GM19397 (cell line): ENCODE measurements at regions not wholly inside any gene's neighbourhood (a gene's known extent, or its start where the extent isn't known, plus 50 kb on each side); places are given as distances from the start of the nearest gene placed in this dataset.

Source experiments
- ATAC-seq: cut with Tn5 transposase; IDR thresholded peaks from one replicate; pipeline ENCODE4 v1.9.1; 2021; ENCODE audit warnings: mild to moderate bottlenecking, moderate library complexity; ENCODE audit not compliant: unreplicated experiment

DNA sequence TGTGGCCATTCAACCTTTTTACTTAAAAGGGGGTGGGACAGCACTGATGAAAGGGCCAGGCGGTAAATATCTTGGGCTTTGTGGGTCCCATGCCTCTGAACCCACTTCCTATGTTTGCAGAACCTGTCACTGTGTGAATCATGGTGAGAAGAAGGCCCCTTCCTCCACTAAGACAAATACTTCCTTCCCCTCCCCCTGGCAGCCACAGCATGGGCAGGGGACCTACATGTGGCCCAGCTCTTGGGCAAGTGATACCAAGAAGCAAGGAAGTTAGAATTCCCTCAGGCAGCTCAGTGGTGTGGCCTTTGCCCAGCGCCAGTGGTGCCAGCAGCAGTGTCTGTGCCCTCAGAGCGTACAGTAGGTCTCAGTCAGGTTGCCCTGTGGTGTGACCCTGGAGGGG is 168.6 kb downstream of the TRIM33 start:
- ATAC-seq: no peak

DNA sequence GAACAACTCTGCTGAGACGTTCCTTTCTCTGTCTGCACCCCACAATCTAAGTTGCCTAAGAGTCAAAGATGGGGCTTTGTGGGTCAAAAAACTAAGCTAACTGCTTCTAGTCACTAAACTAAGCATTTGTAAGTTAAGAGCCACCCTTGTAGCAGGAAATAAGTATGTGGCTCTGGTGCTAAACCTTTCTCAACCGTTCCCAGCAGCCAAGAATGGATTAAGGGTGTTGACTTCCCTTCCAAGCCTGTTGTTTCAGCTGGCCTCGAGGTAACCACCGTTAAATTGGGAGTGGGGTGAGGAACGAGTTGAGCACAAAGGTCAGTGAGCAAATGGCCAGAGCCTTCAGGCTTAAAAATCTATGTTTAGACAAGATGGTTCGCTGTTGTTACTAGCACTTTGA is 169.1 kb downstream of the TRIM33 start:
- no peak for ATAC-seq

DNA sequence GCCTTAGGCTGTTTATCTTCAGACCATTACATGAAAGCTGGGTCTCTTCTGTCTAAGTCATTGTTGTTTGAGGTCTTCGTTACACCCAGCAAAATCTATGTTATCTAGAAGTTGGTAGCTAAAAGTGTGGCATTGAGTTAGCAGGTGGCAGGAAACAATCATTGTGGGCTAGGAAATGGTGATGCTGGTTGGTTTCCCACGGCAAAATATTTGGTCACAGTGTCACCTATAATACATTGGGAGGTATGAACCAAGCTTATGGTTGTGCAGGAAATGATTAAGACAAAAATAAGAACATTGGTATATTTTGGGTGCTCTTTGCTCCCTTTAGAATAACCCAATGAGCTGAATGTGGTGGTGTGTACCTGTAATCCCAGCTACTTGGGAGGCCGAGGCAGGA is 169.7 kb downstream of the TRIM33 start:
- no peak for ATAC-seq

DNA sequence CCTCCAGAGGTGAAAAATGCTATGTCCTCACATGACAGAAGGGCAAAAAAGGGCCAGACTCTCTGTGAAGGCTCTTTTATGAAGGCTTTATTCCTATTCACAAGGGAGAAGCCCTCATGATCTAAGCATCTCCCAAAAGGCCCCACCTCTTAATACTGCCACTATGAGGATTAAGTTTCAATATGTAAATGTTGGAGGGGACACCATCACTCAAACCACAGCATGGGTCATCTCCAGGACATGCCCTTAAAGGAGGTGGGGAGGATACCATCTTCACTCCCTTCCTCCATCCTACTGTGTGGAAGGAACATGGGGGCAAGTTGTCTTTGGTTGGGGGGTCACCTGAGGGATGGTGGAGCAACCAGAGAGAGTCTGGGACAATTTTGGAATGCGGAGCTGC is 170.1 kb downstream of the TRIM33 start:
- no peak for ATAC-seq

DNA sequence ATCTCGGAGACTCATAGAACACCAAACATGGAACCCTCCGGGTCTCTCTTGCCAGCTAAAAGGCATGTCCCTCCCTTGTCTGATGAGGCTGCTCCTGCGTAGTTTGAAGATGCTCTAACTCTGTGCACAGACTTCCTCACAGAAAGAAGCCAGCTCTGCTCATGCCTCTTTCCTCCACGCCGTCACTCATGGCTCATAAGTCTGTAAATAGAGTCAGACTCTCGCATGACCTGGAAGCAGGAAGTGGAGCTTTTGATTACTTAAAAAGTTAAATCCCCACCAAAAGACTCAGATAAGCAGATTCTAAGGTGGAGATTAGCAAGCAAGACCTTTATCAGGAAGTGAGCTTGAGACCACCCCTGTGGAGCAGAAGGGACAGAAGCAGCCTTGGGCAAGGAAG is 171.6 kb downstream of the TRIM33 start:
- no peak for ATAC-seq

DNA sequence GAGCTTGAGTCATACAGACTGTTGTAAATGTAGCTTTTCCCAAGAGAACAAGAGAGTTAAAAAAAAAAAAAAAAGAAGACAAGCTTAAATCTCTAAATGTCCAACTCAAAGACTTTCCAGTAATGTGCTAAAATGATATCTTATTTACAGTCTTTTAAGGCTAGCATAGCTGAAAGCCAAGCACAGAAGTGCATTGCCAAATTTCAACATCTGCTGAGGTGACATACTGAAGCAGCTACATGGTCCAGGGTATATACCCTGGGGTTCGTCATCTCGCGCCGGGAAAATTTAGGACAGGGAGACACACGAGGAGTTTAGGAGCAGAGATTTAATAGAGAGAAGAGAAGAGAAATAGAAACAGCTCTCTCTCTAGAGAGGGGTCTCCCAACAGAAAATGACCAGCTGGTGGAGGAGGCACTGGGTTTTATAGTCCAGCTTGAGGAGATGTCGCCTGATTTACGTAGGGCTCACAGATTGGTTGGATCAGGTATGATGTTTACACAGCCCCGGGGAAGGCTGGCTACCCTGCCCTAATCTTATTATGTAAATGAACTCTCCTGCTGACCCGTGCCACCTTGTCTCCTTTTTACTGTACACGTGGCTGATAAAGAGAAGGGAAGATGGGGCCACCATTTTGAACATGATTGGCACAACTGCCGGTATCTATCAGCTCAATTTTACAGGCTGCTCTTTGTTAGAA is 172.7 kb downstream of the TRIM33 start:
- no peak for ATAC-seq

DNA sequence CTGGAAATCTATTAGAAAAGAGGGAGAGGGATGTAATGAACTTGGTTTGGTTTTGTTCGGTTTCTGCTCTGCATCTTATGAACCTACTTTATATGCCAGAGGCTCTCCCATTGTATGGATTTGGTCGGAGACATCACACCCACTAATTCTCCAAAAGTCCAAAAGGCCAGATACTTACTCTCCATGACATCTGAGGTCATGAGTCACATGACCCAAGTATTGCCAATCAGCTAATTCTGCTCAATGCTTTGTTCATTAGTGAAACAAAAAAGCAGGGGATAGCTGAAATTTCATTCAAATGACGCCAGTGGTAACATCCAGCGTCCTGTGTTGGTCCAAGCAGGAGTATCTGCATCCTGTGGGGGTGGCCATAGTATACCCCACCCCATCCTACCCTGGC is 173.6 kb downstream of the TRIM33 start:
- ATAC-seq: no peak

DNA sequence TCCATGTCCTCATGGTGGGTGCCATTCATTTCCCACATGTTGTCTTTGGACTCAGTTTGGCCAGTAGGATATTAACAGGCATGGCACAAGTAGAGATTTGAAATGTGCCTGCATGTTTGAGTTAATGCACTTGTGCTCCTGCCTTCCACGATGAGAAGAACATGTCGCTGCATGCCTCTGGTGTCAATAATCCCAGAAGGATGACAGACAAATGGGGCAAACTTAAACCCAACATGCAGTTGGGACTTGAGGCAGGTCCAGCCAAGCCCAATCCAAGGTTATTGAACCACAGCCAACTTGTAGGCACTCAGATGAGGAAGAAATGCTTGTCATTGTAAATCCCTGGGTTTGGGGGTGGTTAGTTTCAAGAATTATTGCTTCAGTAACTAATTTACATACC is 174.6 kb downstream of the TRIM33 start:
- no peak for ATAC-seq

DNA sequence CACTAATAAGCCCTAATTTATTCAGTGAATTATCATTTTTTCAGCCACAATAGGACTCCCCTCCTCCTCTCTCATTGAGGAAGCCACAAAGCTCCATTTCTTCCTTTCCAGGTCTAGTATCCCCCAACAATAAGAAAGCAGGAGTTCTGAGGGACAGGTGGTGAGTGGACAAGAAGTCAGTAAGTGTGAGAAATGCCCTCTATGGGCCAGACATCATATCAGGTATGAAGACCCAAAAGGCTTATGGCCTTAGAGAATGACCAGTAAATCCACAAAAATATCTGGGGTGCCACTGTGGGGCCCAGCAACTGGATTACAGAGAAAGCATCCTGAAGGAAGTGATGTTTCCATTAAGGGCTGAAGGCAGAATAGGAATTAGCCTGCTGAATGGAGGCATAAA is 175.7 kb downstream of the TRIM33 start:
- no peak for ATAC-seq

DNA sequence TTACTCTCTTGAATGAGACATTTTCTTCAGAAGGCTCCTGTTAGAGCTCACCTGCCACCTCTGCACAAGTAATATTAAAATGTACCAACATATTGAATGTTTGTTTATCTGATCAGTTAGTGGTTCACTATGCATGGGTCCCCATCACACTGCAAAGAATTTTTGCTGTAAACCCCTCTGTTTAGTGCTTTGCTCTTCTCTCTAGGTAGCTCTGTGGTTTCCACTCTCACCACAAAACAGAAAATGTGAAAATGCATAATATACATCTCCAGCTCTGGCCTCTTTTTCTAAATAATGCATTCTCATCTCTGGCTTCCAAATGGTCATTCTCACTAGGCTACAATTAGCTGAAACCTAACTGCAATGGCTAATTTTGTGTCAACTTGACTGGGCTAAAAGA is 176.7 kb downstream of the TRIM33 start:
- ATAC-seq: no peak

DNA sequence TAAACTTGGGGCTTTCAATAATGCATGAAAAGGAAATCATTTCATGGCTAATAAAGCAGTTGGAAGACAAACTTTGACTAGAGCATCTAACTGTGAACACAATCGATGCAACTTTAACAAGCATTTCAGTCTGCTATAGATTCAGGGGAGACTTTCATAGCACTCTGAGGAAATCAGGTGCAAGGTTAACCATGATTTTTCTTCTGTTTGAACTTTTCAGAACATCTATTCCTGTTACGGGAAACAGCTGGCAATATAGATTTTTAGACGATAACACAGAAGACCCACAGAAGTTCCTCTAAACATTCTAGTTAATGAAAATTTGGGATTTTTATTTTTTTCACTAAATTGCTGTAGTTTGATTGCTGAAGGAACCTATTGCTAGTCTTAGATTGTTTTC is 177.3 kb downstream of the TRIM33 start:
- ATAC-seq: no peak

DNA sequence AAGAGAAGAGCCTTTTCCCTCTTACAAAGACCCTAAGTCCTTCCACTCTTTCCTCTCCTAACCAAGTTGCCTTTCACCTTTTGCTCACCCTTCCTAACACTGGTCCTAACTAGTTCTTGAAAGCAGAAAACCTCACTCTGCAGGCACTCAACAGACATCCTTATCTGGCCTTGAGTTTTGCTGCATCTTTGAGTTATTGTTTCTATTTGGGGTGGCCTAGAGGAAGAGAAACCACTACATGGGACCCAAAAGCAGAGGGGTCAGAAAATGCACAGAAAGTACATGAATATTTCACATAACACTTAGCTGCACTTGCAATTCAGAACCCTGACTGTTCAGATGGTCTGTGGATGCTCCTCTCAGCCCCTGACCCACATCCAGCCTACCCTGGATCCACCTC is 178.3 kb upstream of the SYT6 start:
- ATAC-seq: no peak

DNA sequence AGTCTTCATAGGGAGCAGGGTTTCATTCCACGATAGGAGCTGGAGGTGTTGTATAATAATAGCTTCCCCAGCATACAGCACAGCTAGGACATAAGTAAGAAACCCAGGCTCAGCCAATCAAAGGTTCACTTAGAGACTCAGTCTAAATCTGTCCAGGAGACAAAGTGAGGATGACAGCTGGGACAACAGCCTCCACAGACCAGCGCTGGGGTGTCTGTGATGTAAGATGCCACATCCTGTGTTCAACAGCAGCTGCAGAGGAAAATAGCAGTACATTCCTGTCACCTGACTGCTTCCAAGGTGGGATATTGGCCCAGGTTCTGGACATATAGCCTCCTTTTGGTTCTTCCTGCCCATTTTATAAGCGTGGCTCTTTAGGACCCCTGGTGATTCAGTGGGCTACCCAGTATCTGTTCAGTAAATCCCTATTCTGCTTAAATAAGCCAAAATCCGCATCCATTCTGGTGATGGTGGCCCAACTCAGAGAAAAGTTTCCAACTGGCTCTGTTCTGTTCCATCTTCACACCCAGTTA is 176.8 kb upstream of the SYT6 start:
- no peak for ATAC-seq

DNA sequence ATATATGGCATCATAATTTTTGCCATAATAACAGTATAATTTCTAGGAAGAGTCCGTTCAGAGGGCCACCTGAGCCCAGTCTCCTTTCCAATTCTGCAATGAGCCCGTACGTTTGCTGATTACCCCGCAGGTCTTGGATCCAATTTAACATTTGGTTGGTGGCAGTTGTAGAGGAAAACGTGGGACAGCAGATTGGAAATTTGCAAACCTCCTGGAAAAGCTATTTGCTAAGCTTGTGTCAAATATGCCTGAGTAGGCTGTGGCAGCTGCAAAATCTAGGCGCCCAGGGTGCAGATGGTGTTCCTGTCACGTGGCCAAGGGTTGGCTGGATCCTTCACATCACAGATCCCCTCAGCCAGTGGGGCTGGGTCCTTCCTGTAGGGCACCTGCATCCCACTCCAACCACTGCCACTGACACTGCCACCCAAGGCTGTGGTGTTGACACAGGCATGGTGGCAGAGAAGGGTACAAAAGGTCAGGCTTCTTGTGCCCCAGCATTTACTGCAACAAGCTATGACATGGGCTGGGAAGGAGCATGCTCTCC is 174.8 kb upstream of the SYT6 start:
- ATAC-seq: no peak

DNA sequence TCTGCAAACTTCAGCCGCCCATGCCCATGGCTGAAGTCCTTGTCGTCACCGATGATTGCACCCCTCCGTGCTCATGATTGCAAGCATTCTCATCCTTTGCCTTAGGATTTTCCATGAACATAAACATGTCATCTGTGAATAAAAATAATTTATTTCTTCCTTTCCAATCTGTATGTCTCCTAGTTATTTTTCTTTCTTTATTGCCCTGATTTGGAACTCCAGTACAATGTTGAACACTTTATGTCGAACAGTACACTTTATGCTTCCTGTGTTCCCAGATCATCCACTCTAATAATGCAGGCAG is 170.9 kb upstream of the SYT6 start:
- no peak for ATAC-seq

DNA sequence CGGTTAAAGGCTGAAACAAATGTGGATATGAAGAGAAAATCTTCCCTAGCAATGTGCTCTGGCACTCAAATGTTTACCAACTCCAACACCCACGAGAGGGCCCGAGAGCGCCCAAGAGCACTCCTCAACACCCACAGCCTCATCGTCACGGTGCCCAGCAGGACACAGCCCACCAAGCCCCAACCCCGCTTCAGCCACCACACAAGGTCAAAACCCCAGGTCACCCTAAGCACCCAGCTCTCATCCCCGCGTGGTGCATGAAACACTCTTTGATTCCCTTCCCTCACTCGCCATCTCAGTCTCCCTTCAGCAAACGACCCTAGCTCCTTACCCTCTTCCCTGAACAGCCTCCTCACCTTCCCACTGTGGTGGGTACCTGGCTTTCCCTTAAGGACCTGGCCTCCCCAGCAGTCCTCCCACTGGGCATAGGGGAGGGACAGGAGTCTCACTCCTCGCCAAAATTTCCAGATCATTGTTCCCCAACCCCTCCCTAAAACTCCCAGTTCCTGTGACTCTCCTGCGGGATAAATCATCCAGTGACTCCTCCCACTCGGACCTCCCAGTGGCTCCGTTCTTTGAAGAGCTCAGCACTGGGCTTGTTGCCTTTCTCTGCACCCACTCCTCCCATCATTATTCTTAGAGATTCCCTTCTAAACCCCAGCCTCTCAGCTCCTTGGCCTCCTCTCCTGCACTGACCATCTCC is 170.4 kb upstream of the SYT6 start:
- ATAC-seq: no peak

DNA sequence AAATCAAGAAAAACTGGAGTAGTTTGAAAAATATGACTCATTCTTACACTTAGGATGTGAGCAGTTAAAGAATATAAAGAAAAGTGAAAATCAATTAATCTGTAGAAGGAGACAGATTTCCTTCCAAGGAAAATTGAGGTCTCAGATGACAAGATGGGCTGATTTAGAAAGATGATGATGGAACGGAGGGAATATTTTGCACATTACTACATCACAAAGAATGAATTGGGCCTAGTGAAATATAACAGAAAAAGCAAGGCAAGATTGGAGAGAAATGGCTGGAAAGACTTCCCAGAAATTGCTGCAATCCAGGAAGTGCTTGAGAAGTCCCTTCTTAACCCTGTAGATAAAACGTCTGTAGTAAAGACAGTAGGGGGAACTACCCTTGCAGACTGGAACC is 169.1 kb upstream of the SYT6 start:
- no peak for ATAC-seq

DNA sequence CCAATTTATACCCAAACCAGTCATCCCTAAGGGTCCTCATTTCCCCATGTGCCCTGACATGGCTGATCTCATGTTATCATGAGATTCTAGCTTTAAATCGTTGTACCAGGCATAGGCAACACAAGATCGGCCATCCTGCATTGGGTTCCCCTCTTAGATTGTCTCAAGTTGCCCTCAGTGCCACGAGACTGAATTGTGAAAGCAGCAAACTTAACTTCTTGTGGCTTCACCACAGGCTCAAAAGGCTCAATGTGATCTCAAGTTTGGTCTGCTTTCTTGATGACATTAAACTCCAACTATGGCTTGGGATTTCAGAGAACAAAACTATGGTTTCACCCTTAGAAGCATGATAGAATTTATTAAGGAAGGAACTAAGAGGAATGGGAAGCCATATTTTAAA is 168.5 kb upstream of the SYT6 start:
- no peak for ATAC-seq

DNA sequence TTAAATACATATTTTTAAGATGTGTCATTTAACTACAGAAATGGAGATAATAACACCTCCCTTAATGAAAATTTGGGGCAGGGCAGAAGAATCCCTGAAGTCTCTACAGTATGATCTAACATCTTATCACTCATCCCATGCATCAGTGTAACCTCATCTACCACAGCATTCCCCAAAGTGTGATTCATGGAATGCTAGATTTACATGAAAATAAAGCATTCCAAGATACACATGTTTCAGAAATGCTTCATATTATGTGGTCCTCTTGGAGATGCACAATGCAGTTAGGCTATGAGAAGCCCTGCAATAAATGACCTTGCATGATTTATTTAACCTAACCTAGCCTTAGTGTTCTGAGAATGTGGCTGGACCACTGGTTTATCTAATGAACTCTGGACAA is 166.9 kb upstream of the SYT6 start:
- ATAC-seq: no peak

DNA sequence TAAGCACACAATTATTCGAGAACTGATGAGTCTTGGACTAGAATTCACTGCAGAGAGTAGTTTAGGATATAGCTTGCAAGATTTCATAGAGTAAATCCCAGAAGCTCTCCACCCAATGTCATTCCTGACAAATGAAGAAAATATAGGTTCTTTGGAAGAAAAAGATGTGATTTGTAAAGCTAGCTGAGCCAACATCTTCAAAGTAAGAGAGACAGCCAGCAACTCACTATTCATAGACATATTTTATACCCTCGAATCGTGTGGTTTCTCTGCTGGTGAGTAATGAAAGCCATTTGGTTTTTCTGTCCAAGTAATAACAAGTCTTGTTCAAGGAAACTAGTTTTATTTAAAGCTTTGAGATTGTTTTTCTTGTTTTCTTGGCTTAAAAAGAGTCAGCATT is 165.7 kb upstream of the SYT6 start:
- no peak for ATAC-seq

DNA sequence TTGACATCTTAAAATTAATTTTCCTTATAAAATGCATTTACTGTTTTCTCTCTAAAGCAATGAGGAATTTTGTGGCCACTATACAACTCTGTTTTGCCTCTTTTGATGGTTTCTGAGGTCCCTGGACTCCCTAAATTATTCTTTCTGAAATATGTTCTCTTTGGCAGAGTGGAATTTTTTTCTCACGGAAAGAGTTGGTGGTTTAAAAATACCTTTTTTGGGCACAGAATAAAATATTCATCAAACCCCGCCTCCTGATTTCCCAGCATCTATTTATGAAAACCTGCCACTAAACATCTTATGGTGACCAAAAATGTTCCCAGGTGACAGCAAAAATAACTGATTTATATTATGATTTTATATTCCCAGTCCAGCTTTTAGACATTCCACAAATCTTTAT is 165.3 kb upstream of the SYT6 start:
- no peak for ATAC-seq

DNA sequence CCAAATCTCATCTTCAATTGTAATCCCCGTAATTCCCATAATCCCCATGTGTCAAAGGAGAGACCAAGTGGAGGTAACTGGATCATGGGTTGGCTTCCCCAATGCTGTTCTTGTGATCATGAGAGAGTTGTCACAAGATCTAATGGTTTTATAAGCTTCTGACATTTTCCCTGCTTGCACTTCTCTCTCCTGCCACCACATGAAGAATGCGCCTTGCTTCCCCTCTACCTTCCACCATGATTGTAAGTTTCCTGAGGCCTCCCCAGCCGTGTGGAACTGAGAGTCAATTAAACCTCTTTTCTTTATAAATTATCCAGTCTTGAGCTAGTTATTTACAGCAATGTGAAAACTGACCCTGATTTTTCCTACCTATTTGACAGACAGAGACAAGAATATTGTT is 162.5 kb upstream of the SYT6 start:
- no peak for ATAC-seq

DNA sequence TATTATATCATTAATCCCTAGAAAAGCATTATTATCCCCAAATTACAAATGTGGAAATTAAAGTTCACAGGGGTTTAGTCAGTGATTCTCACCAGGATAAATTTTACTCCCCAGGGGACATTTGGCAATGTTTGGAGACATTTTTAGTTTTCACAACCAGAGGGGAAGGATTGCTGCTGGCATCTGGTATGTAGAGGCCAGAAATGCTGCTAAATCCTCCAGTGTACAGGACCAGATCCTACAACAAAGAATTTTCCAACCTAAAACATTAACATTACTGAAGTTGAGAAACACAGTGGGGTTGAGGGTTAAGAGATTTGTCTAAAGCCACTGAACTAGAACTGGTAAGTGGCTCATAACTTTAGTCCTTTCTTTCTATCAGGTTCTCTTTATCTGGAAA is 162.0 kb upstream of the SYT6 start:
- no peak for ATAC-seq
